Right lobe of liver (tissue), 6 donors: ENCODE measurements at regions not wholly inside any gene's neighbourhood (a gene's known extent, or its start where the extent isn't known, plus 50 kb on each side); places are given as distances from the start of the nearest gene placed in this dataset.
"Not testable (repeated sequence)": the region's sequence is repeated elsewhere in the genome, so short reads cannot be mapped to it uniquely, and the experiment has no call there.

Experiments used
- ATAC-seq, 4 donors: fragments of 200-7000 bp; cut with Tn5 transposase; one replicate each; pipeline ENCODE4 v1.9.1; 2020; ENCODE audit warnings: mild to moderate bottlenecking in 4 of 4, moderate library complexity in 4 of 4
- DNase-seq, 3 donors: peaks; one replicate each; pipeline ENCODE4 v3.0.0-alpha.2; 2020
- H3K27ac ChIP-seq, 3 donors: fragments of 200-600 bp; one replicate each; pipeline ENCODE4 v1.8.0; 2022
- H3K27me3 ChIP-seq, 2 donors: fragments of 200-600 bp; one replicate each; pipeline ENCODE4 v1.8.0; 2022
- H3K36me3 ChIP-seq, 4 donors: fragments of 200-600 bp; sonication (generic) in 1 of 4; one replicate each; pipeline versions ENCODE4 v1.5.1 to v1.8.0; 2017 to 2022; ENCODE audit warnings: control low read depth in 1 of 4
- H3K4me1 ChIP-seq, 4 donors: fragments of 200-600 bp; sonication (generic) in 1 of 4; one replicate each; pipeline versions ENCODE4 v1.5.1 to v1.8.0; 2017 to 2022; ENCODE audit warnings: control low read depth in 1 of 4
- H3K4me3 ChIP-seq, 3 donors: fragments of 200-600 bp; one replicate each; pipeline ENCODE4 v1.8.0; 2022
- H3K9me3 ChIP-seq, 4 donors: fragments of 200-600 bp; sonication (generic) in 1 of 4; one replicate each; pipeline versions ENCODE4 v1.5.1 to v1.8.0; 2017 to 2022; ENCODE audit warnings: control low read depth in 1 of 4
- POLR2A ChIP-seq: fragments of 450-650 bp; IDR thresholded peaks from one replicate; pipeline ENCODE4 v1.6.1; 2017; ENCODE audit warnings: antibody characterized with exemption, mild to moderate bottlenecking
- WGBS: methylation state at CpG from one replicate; pipeline ENCODE4 v1.1.6; 2018; ENCODE audit warnings: low coverage, low lambda C conversion rate; ENCODE audit not compliant: insufficient coverage; ENCODE audit errors: missing lambda C conversion rate; 5-methylcytosine and 5-hydroxymethylcytosine counted together
- intact Hi-C, 2 donors: fragments of 100-400 bp; cut with DNase I; formaldehyde crosslinking; loops; one replicate each; pipeline versions ENCODE4 v1.11.2 to v1.14.1; 2022
- TF ChIP-seq, protein P1 (sequence below), 4 donors: fragments of 200-600 bp in 3 of 4; fragments of 450-650 bp in 1 of 4; IDR thresholded peaks; one replicate each; pipeline versions ENCODE4 v1.5.1 to v1.8.0; 2016 to 2022; ENCODE audit warnings: antibody characterized with exemption in 4 of 4, mild to moderate bottlenecking in 2 of 4
- donor health status: DM: no; HTN: yes; CAD: no.
- donor health status: DM: no; HTN: no; CAD: no.
- donor health status: DM: no; HTN: no; CAD: no.
- donor health status: DM: no; HTN: yes; CAD: no.
- donor health status: DM: no; HTN: yes; CAD: no.

DNA sequence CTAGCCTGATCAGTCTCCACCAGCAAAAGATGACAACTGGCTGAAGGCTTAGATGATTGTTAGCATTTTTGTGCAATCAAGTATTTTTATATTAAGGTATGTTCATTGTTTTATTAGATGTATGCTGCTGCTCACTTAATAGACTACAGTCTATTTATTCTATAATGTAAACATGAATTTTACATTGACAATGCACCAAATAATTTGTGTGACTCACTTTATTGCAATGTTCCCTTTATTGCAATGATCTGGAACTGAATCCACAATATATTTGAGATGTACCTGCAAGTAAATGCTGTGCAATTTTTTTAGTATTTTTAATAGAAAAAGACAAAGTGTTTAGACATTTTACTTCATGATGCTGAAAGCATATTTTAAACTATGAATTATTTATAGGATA is 896.5 kb downstream of the AMY1C start:
- H3K27ac ChIP-seq: no peak overlapping the region
- no peak for TF ChIP-seq POLR2A
- TF ChIP-seq, protein P1, sequence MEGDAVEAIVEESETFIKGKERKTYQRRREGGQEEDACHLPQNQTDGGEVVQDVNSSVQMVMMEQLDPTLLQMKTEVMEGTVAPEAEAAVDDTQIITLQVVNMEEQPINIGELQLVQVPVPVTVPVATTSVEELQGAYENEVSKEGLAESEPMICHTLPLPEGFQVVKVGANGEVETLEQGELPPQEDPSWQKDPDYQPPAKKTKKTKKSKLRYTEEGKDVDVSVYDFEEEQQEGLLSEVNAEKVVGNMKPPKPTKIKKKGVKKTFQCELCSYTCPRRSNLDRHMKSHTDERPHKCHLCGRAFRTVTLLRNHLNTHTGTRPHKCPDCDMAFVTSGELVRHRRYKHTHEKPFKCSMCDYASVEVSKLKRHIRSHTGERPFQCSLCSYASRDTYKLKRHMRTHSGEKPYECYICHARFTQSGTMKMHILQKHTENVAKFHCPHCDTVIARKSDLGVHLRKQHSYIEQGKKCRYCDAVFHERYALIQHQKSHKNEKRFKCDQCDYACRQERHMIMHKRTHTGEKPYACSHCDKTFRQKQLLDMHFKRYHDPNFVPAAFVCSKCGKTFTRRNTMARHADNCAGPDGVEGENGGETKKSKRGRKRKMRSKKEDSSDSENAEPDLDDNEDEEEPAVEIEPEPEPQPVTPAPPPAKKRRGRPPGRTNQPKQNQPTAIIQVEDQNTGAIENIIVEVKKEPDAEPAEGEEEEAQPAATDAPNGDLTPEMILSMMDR (IDR thresholded peaks at IDR 0.05): no peak
- no peaks in the 10 kb centered on the region for H3K27me3 ChIP-seq
- H3K4me1 ChIP-seq: no peaks in the 10 kb centered on the region
- ATAC-seq (no peak), DNase-seq (no peak)
- no peak overlapping the region for H3K4me3 ChIP-seq
- no peaks in the 10 kb centered on the region for H3K36me3 ChIP-seq
- intact Hi-C loops: no loop called here
- no peaks in the 10 kb centered on the region for H3K9me3 ChIP-seq

DNA sequence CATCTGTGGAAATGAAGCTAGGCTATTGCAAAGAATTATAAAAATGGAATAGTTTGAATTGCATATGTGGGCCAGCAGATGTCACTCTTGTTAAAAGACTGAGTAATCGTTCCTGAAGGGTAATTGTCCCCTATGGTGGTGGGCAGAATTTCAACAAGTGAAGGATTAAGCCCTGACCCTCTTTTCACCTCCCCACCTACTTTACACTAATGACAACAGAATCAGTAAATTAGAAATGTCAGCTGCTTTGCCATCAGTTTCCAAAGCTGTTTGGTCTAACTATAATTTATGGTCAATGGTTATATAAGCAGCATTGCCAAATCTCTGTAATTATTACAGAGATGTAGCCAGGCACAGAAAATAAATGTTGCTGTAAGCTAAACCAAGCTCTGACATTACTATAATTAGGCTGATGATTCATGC is 898.6 kb downstream of the AMY1C start:
- H3K4me1 ChIP-seq: no peaks in the 10 kb centered on the region
- DNase-seq: no peak
- no peaks in the 10 kb centered on the region for H3K27me3 ChIP-seq
- no peak overlapping the region for H3K27ac ChIP-seq
- H3K9me3 ChIP-seq: peaks cover 0 to 4% (median 0%) of the 10 kb centered on the region in 4 donors
- no peak for TF ChIP-seq POLR2A
- TF ChIP-seq, protein P1 (IDR thresholded peaks at IDR 0.05): peak in 3 of 4 donors; percentile 25 to 40 (median 32)
- H3K4me3 ChIP-seq: no peak overlapping the region
- H3K36me3 ChIP-seq: no peaks in the 10 kb centered on the region
- WGBS: 0% methylated on average over 1 of the region's 1 CpG
- intact Hi-C loops: no loop called here
- peak in 3 of 4 donors; percentile 30 to 42 (median 35) for ATAC-seq

DNA sequence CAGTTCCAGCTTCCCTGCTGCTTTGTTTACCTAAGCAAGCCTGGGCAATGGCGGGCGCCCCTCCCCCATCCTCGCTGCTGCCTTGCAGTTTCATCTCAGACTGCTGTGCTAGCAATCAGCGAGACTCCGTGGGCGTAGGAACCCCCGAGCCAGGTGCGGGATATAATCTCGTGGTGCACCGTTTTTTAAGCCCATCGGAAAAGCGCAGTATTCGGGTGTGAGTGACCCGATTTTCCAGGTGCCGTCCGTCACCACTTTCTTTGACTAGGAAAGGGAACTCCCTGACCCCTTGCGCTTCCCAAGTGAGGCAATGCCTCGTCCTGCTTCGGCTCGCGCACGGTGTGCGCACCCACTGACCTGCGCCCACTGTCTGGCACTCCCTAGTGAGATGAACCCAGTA is 914.7 kb downstream of the AMY1C start:
- 95% methylated on average over 8 of the region's 24 CpGs for WGBS
- H3K4me3 ChIP-seq, intact Hi-C loops, H3K9me3 ChIP-seq, DNase-seq, H3K27ac ChIP-seq, H3K4me1 ChIP-seq, H3K27me3 ChIP-seq, ATAC-seq, H3K36me3 ChIP-seq: not testable (repeated sequence)

DNA sequence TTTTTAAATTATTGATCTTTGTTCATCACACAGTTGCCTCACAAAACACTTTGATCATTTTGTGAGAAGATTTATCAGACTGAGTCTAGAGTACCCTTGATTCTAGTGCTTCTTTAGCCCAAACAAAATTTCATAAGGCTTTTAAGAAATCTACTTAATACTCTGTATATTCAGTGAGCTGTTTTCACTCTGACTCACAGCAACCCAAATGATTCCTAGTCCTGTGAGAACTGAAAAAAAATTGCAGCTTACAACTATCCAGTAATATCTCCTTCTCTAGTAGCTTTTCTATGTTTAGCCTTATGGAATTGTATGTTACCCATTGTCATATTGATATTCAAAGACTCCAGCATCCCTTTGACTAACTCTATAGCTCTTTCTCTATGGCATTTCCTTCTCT is 915.6 kb downstream of the AMY1C start:
- H3K4me1 ChIP-seq: no peaks in the 10 kb centered on the region
- no peak overlapping the region for H3K4me3 ChIP-seq
- TF ChIP-seq, protein P1 (IDR thresholded peaks at IDR 0.05): no peak
- TF ChIP-seq POLR2A: no peak
- intact Hi-C loops: no loop called here
- DNase-seq (no peak), ATAC-seq (no peak)
- H3K36me3 ChIP-seq: no peaks in the 10 kb centered on the region
- H3K9me3 ChIP-seq: no peaks in the 10 kb centered on the region
- H3K27me3 ChIP-seq: no peaks in the 10 kb centered on the region
- H3K27ac ChIP-seq: no peak overlapping the region

DNA sequence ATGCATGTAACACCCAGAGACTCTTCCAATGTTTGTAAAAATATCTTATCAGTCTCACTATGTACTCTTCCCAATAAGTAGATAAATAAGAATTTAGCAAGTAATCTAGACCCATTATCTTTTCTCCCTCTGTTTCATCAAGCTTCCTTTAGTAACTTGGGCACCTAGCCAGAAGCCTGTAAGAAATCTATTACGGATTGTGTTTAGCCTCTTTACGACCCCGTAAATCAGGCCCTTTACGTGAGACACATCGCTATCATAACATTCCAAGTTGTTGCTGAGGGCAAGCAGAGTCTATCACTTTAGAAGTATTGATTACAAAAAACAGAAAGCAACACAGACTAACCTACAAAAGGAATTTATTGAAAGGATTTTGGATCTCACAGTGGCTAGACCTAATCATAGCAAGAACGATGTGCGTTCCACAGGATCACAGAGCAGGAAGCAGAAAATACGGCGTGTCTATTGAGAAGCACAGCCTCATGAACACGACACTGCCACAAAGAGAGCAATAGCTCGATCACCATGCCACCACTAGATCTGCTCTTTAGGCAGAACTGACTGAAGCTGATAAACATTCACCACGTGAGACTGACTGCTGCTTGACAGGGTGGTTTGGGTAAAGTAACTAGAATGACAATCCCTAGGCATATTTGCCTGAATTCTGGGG is 922.1 kb downstream of the AMY1C start:
- no peak overlapping the region for H3K4me3 ChIP-seq
- no peaks in the 10 kb centered on the region for H3K27me3 ChIP-seq
- no peak for ATAC-seq
- no peaks in the 10 kb centered on the region for H3K9me3 ChIP-seq
- no peak for TF ChIP-seq POLR2A
- TF ChIP-seq, protein P1 (IDR thresholded peaks at IDR 0.05): no peak
- H3K27ac ChIP-seq: no peak overlapping the region
- WGBS: 37% methylated on average over 12 of the region's 12 CpGs
- H3K36me3 ChIP-seq: no peaks in the 10 kb centered on the region
- H3K4me1 ChIP-seq: no peaks in the 10 kb centered on the region
- no peak for DNase-seq
- intact Hi-C loops: no loop called here
